C4-2B (cell line): ENCODE measurements at regions not wholly inside any gene's neighbourhood (a gene's known extent, or its start where the extent isn't known, plus 50 kb on each side); places are given as distances from the start of the nearest gene placed in this dataset.

Experiments used
- H3K27ac ChIP-seq: fragments of 450-650 bp; 2 replicates; pipeline ENCODE4 v1.5.1; 2017
- CTCF ChIP-seq: fragments of 450-650 bp; conservative IDR thresholded peaks from 2 replicates; pipeline ENCODE4 v1.5.1; 2017; ENCODE audit warnings: mild to moderate bottlenecking
- ZFX ChIP-seq: fragments of 450-650 bp; IDR thresholded peaks from 2 replicates; pipeline ENCODE4 v1.6.1; 2017

- H3K27ac ChIP-seq: no peak overlapping the region
Observed at GRCh38 chr6:21744331-21744730, 150.8 kb downstream of the SOX4 start.

GRCh38 chr6:21745543-21746337 lies 152.2 kb downstream of the SOX4 start:
- TF ChIP-seq ZFX (no peak), CTCF (no peak)
- no peak overlapping the region for H3K27ac ChIP-seq

More at GRCh38 chr6:21744331-21744730, 150.8 kb downstream of the SOX4 start:
- no peak for TF ChIP-seq CTCF
- TF ChIP-seq ZFX: no peak

GRCh38 chr6:21747441-21747840 lies 153.9 kb downstream of the SOX4 start:
- TF ChIP-seq ZFX: no peak
- TF ChIP-seq CTCF: no peak
- H3K27ac ChIP-seq: no peak overlapping the region

GRCh38 chr6:21748343-21749056 lies 154.9 kb downstream of the SOX4 start:
- no peak for TF ChIP-seq CTCF
- TF ChIP-seq ZFX: no peak
- no peak overlapping the region for H3K27ac ChIP-seq

GRCh38 chr6:21749754-21750153 lies 156.2 kb downstream of the SOX4 start:
- no peak for TF ChIP-seq ZFX
- no peak for TF ChIP-seq CTCF
- H3K27ac ChIP-seq: no peak overlapping the region; the same call in 1 of the 2 replicates

- H3K27ac ChIP-seq: no peak overlapping the region
- TF ChIP-seq ZFX: no peak
- TF ChIP-seq CTCF: no peak
Observed at GRCh38 chr6:21750575-21750974, 157.0 kb downstream of the SOX4 start.

GRCh38 chr6:21751608-21752007 lies 158.1 kb downstream of the SOX4 start:
- H3K27ac ChIP-seq: no peak overlapping the region
- TF ChIP-seq ZFX: no peak
- TF ChIP-seq CTCF: no peak
